Cerebellar cortex (tissue), 1 donor: ENCODE measurements at regions not wholly inside any gene's neighbourhood (a gene's known extent, or its start where the extent isn't known, plus 50 kb on each side); places are given as distances from the start of the nearest gene placed in this dataset.

Experiments used
- DNase-seq: peaks from one replicate; pipeline ENCODE4 v3.0.0-alpha.2; 2015; ENCODE audit warnings: low spot score

GRCh38 chr11:62073061-62073460, 50.8 kb upstream of the INCENP start:
- DNase-seq: no peak

DNA sequence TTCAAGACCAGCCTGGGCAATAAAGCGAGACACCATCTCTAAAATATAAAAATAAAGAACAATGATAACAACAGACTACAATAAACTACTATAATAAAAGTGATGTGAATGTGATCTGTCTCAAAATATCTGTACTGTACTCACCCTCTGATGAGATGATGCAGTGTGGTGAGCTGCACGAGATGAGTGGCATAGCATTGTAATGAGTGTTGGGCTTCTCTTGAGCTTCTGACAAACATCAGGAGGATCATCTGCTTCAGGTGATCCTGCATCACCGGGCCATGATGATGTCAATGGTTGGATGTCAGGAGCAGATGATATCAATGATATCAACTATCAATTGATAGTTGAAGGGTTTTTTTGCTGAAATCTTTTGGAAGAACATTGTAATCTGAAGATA, 52.4 kb upstream of the INCENP start:
- DNase-seq: no peak

GRCh38 chr11:62069986-62070919, 53.6 kb upstream of the INCENP start:
- DNase-seq: no peak

GRCh38 chr11:62069374-62069773, 54.4 kb upstream of the INCENP start:
- no peak for DNase-seq

- DNase-seq: no peak
Observed at GRCh38 chr11:62068730-62069129, 55.1 kb upstream of the INCENP start.

DNA sequence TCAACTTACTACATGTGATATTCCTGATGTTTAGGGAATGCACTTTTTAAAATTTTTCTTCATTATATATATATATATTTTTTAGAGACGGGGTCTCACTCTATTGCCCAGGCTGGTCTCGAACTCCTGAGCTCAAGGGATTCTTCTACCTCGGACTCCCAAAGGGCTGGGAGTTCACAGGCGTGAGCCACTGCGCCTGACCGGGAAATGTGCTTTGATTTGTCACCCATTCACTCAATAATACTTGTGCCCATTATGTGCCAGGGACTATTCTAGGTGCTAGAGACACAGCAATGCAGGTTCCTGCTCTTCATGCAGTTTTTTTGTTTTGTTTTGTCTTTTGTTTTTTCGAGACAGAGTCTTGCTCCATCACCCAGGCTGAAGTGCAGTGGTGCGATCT, 56.1 kb upstream of the INCENP start:
- DNase-seq: no peak

GRCh38 chr11:62064221-62064620, 59.6 kb upstream of the INCENP start:
- no peak for DNase-seq

DNA sequence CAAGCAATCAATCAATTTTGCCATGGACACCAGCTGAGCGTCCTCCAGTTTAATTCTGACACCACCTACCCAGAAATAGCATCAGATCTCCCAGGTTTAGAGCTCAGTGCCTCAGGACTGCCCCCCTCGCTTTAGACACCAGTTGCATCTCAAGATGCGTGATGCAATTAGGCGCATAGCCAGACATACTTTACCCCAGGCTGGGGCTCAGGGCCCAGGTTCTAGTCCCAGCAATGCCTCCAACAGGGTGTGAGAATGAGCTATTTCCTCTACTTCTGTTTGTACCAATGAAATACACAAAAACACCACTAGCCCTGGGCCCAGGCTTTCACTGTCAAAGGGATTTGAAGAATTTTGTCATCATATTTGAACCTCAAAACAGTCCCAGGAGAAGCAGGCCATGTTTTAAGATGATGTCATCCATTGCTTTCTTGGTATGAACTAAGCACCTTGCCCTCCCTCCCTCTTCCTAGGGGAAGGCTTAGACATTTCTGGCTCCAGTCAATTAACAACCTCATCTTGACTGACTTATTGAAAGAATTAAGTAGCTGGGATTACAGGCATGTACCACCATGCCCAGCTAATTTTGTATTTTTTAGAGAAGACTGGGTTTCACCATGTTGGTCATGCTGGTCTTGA, 61.5 kb upstream of the INCENP start:
- no peak for DNase-seq

DNA sequence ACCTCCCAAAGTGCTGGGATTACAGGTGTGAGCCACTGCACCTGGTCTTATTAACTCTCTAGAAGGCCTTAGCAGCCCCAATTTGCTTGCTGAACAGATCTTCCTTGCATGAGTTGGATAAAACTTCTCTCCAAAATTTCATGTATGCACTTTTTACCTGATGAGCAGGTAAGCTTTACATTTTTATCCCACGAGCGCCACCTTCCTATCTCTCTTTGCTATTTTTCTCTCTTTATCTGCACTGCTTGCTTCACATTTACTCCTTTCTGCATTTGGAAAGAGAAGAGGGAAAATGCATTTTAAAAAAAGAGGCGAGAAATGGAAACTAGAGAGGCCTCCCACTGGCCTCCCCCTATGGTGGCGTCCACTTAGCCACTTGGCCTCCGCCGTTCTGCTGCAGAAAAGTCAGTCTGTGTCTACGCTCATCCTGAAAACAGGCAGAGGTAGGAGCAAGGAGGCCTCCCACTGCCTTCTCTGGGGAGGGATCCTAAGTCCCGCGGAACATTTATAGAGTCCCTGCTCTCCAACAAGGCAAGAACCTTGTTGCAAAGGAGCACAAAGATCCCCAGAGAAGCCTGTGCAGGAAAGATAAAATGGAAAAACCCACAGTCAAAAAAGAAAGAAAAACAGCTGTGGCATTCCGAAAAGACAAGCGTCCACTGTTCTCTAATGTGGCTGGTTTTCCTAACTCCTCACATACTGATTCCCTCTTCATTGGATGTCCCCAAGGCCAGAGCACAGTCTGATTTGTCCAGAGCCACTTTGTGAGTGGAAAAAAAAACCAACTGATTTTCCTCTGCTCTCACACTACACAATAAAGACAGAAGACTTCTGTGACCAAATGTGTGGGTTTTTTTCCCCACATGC, 62.2 kb upstream of the INCENP start:
- no peak for DNase-seq

DNA sequence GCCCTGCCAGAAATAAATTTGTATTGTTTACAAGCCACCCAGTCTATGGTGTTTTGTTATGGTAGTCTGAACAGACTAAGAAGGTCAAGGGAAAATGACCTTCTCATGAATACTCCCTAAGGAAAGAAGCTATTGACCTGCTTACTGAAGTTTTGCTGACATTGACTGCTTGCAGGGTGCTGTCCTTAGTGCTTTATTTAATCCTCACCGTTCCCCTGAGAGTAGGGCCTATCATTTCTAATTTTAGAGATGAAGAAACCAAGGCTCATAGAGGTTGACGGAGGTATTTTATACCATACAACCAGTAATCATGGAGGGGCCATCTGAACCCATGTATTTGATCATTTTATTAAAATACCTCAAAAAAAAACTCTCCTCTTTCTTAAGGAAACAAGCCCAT, 66.7 kb upstream of the INCENP start:
- no peak for DNase-seq

- no peak for DNase-seq
Observed at GRCh38 chr11:62055970-62056369, 67.8 kb upstream of the INCENP start.

- DNase-seq: peak; percentile 42
Observed at GRCh38 chr11:62054484-62055121, 69.2 kb upstream of the INCENP start.

GRCh38 chr11:62054081-62054480, 69.7 kb upstream of the INCENP start:
- no peak for DNase-seq

- no peak for DNase-seq
Observed at GRCh38 chr11:62050716-62051115, 73.1 kb upstream of the INCENP start.

- no peak for DNase-seq
Observed at GRCh38 chr11:62048100-62048499, 75.7 kb upstream of the INCENP start.

DNA sequence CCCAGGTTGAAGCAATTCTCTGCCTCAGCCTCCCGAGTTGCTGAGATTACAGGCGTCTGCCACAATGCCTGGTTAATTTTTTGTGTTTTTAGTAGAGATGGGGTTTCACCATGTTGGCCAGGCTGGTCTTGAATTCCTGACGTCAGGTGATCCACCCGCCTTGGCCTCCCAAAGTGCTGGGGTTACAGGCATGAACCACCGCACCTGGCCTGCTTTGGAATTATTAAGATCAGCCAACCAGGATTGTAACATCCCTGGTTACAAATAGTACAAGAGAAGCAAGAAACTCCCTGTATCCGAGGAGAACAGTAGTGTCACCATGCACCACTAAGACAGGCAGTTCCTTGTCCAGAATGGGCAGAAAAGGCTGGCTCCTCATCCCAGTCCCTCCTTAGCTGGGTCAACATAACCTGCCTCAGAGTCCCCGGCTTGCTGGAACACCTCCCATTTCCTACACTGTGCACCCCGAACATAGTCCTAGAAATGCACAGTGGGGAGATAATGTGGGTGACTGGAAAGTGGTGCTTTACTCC, 77.2 kb upstream of the INCENP start:
- no peak for DNase-seq

GRCh38 chr11:62044639-62045121, 77.2 kb upstream of the FTH1 start:
- no peak for DNase-seq

DNA sequence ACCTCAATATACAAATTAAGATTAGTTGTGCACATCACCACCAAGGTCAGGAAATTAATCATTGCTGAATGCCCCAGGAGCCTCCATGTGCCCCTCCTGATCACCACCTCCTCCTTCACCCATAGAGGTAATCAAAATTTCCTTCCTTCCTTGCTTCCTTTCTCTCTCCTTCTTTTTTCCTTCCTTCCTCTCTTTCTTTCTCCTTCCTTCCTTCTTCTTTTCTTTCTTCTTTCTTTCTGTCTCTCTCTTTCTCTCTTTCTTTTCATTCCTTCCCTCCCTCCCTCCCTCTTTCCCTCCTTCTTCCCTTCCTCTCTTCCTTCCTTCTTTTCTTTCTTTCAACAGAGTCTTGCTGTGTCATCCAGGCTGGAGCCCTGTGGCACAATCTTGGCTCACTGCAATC, 67.9 kb upstream of the FTH1 start:
- no peak for DNase-seq

DNA sequence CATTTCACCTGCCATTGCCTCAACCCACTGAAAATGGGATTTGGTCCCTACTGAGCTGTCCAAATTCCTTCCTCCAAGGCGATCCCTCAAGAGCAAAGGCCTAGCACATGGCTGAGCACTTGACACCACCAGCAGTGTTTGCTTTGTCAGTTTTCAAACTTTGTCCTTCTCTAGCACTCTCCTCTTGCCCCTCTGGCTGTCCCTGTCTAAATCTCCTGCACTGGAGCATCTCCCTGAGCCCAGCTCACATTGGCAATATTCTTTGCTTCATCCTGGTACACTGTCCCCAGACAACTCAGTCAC, 66.6 kb upstream of the FTH1 start:
- no peak for DNase-seq

DNA sequence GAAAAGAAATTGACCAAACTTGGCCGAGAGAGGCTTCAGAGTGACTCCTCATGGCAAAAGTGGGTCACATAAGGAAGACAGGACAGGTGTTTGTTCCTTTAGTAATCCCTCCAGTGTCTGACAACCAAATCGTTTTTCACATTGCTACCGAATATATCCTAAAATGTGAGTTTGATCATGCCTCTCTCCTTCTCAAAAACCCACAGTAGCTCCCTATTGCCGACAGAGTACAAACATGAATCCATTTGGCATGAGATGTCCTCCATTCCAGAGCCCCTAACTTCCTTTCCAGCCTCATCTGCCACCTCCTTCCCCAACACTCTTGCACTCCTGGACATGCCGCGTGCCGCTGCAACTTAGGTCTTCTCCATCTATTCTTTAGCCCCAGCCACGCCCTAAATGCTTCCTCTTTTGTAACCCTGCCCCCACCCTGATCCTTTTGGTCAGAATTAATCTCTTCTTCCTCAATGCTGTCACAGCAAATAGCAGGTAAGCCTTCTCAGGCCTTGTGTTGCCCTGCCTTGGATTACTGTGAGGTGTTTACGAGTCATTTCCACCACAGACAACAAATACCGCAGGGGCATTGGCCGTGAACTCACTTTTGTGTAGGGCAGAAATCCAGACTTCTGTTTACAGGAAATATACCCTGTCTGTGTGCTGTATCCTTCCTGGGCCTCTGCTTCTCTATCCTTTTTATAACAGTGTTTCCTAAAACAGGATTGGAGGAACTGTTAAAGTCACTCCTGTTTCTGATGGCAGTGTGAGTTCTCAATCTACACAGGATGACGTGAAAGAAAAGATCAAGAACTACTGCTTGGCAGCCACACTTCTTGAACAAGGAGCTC, 66.0 kb upstream of the FTH1 start:
- no peak for DNase-seq
